WTC11 (cell line): ENCODE measurements at regions not wholly inside any gene's neighbourhood (a gene's known extent, or its start where the extent isn't known, plus 50 kb on each side); places are given as distances from the start of the nearest gene placed in this dataset.

ENCODE experiments used
- ATAC-seq: fragments of 200-7000 bp; cut with Tn5 transposase; 2 replicates; pipeline ENCODE4 v1.10.0; 2021; ENCODE audit warnings: mild to moderate bottlenecking, moderate library complexity
- CTCF ChIA-PET: fragments of 300-600 bp; sonication (Branson Sonifier 250); formaldehyde crosslinking; loops from one replicate; lab custom pipeline; 2021; ENCODE audit warnings: antibody characterized with exemption; lab: Charles Lee
- POLR2A ChIA-PET: fragments of 350-600 bp; sonication (Branson Sonifier 250); formaldehyde crosslinking; loops from one replicate; lab custom pipeline; 2021; ENCODE audit warnings: antibody characterized with exemption; lab: Charles Lee
- DNase-seq: peaks from one replicate; pipeline ENCODE4 v3.0.0; 2021; ENCODE audit warnings: low spot score
- H3K27ac Mint-ChIP-seq: 2 replicates; pipeline ENCODE4 v1.8.0; 2021; ENCODE audit warnings: mixed read lengths
- H3K27me3 Mint-ChIP-seq: 2 replicates; pipeline ENCODE4 v1.8.0; 2021; ENCODE audit warnings: low read depth, mild to moderate bottlenecking, moderate library complexity, mixed read lengths
- H3K36me3 Mint-ChIP-seq: 2 replicates; pipeline ENCODE4 v1.8.0; 2021; ENCODE audit warnings: mixed read lengths
- H3K4me1 Mint-ChIP-seq: 2 replicates; pipeline ENCODE4 v1.8.0; 2022; ENCODE audit warnings: mixed read lengths
- H3K4me3 Mint-ChIP-seq: 2 replicates; pipeline ENCODE4 v1.8.0; 2021; ENCODE audit warnings: mild to moderate bottlenecking, moderate library complexity, mixed read lengths
- H3K9me3 Mint-ChIP-seq: 2 replicates; pipeline ENCODE4 v1.8.0; 2021; ENCODE audit warnings: mixed read lengths
- ARID4B ChIP-seq: sonication (generic); formaldehyde crosslinking; IDR thresholded peaks from 2 replicates; pipeline ENCODE4 v1.8.0; 2023; ENCODE audit warnings: missing genetic modification reagents, mild to moderate bottlenecking, borderline replicate concordance
- CBFB ChIP-seq: sonication (generic); formaldehyde crosslinking; IDR thresholded peaks from 2 replicates; pipeline ENCODE4 v1.8.1; 2022; ENCODE audit warnings: mild to moderate bottlenecking, low read depth, missing genetic modification reagents
- CDX4 ChIP-seq: fragments of 250-450 bp; sonication (Bioruptor Pico); IDR thresholded peaks from 2 replicates; pipeline ENCODE4 v1.9.0; 2021; ENCODE audit warnings: moderate library complexity, mild to moderate bottlenecking, inconsistent platforms, borderline replicate concordance
- CREM ChIP-seq: sonication (generic); formaldehyde crosslinking; IDR thresholded peaks from 2 replicates; pipeline ENCODE4 v1.8.1; 2022; ENCODE audit warnings: mild to moderate bottlenecking, missing genetic modification reagents, moderate library complexity
- E2F1 ChIP-seq: sonication (generic); formaldehyde crosslinking; IDR thresholded peaks from 2 replicates; pipeline ENCODE4 v1.8.0; 2022; ENCODE audit warnings: mild to moderate bottlenecking, missing genetic modification reagents
- ETV6 ChIP-seq: sonication (generic); formaldehyde crosslinking; IDR thresholded peaks from 2 replicates; pipeline ENCODE4 v1.8.1; 2022; ENCODE audit warnings: mild to moderate bottlenecking, missing genetic modification reagents
- FOXJ3 ChIP-seq: sonication (generic); formaldehyde crosslinking; IDR thresholded peaks from 2 replicates; pipeline ENCODE4 v1.9.0; 2021; ENCODE audit warnings: missing genetic modification reagents, mild to moderate bottlenecking, borderline replicate concordance
- HMGA2 ChIP-seq: fragments of 250-450 bp; sonication (Bioruptor Pico); IDR thresholded peaks from 2 replicates; pipeline ENCODE4 v1.4.0; 2021; ENCODE audit warnings: mild to moderate bottlenecking, moderate library complexity
- HMGXB4 ChIP-seq: sonication (generic); formaldehyde crosslinking; IDR thresholded peaks from 2 replicates; pipeline ENCODE4 v1.8.1; 2023; ENCODE audit warnings: mild to moderate bottlenecking, moderate library complexity, missing genetic modification reagents
- JAZF1 ChIP-seq: fragments of 250-450 bp; sonication (Bioruptor Pico); IDR thresholded peaks from 2 replicates; pipeline ENCODE4 v1.9.0; 2021; ENCODE audit warnings: moderate library complexity, mild to moderate bottlenecking, inconsistent platforms
- KAT7 ChIP-seq: sonication (generic); formaldehyde crosslinking; IDR thresholded peaks from 2 replicates; pipeline ENCODE4 v1.8.1; 2023; ENCODE audit warnings: missing genetic modification reagents, mild to moderate bottlenecking, borderline replicate concordance
- NFATC4 ChIP-seq: fragments of 250-450 bp; sonication (Bioruptor Pico); IDR thresholded peaks from 2 replicates; pipeline ENCODE4 v1.9.0; 2021; ENCODE audit warnings: mild to moderate bottlenecking
- NR1H2 ChIP-seq: sonication (generic); formaldehyde crosslinking; IDR thresholded peaks from 2 replicates; pipeline ENCODE4 v1.9.0; 2021; ENCODE audit warnings: mild to moderate bottlenecking, moderate library complexity, missing genetic modification reagents
- NR2C2 ChIP-seq: sonication (generic); formaldehyde crosslinking; IDR thresholded peaks from 2 replicates; pipeline ENCODE4 v1.8.0; 2022; ENCODE audit warnings: mild to moderate bottlenecking, missing genetic modification reagents
- OVOL2 ChIP-seq: fragments of 250-450 bp; sonication (Bioruptor Pico); IDR thresholded peaks from 2 replicates; pipeline ENCODE4 v1.9.0; 2021; ENCODE audit warnings: mild to moderate bottlenecking, borderline replicate concordance
- RELA ChIP-seq: sonication (generic); formaldehyde crosslinking; IDR thresholded peaks from 2 replicates; pipeline ENCODE4 v1.8.1; 2022; ENCODE audit warnings: missing genetic modification reagents, mild to moderate bottlenecking, borderline replicate concordance
- SMAD3 ChIP-seq: sonication (generic); formaldehyde crosslinking; IDR thresholded peaks from 2 replicates; pipeline ENCODE4 v1.8.0; 2022; ENCODE audit warnings: missing genetic modification reagents, mild to moderate bottlenecking, borderline replicate concordance
- SMAD4 ChIP-seq: sonication (generic); formaldehyde crosslinking; IDR thresholded peaks from 2 replicates; pipeline ENCODE4 v1.8.0; 2022; ENCODE audit warnings: mild to moderate bottlenecking, missing genetic modification reagents
- TP53 ChIP-seq: sonication (generic); formaldehyde crosslinking; IDR thresholded peaks from 2 replicates; pipeline ENCODE4 v1.8.1; 2023; ENCODE audit warnings: mild to moderate bottlenecking, missing genetic modification reagents
- ZNF219 ChIP-seq: sonication (generic); formaldehyde crosslinking; IDR thresholded peaks from 2 replicates; pipeline ENCODE4 v1.8.0; 2023; ENCODE audit warnings: missing genetic modification reagents, mild to moderate bottlenecking, borderline replicate concordance
- ZNF396 ChIP-seq: fragments of 250-450 bp; sonication (Bioruptor Pico); IDR thresholded peaks from 2 replicates; pipeline ENCODE4 v1.8.0; 2021; ENCODE audit warnings: mild to moderate bottlenecking, moderate library complexity, borderline replicate concordance
- ZNF416 ChIP-seq: fragments of 250-450 bp; sonication (Bioruptor Pico); IDR thresholded peaks from 2 replicates; pipeline ENCODE4 v1.9.0; 2021; ENCODE audit warnings: mild to moderate bottlenecking, inconsistent platforms
- ZNF423 ChIP-seq: fragments of 250-450 bp; sonication (Bioruptor Pico); IDR thresholded peaks from 2 replicates; pipeline ENCODE4 v2.1.2; 2022; ENCODE audit warnings: mild to moderate bottlenecking, moderate library complexity

GRCh38 chr9:21661626-21662025, 140.8 kb upstream of the MTAP start:
- DNase-seq = no peak
- ATAC-seq = no peak
- peaks cover 3% of the 10 kb centered on the region; the same call in 1 of the 2 replicates for H3K9me3 Mint-ChIP-seq
- TF ChIP-seq OVOL2 (CRISPR knock-in tag) = no peak
- no peak for TF ChIP-seq RELA (CRISPR knock-in tag)
- TF ChIP-seq NR1H2 (CRISPR knock-in tag) = no peak
- TF ChIP-seq ZNF423 (CRISPR knock-in tag) = no peak
- no peak for TF ChIP-seq FOXJ3
- TF ChIP-seq SMAD3 (CRISPR knock-in tag) = no peak
- H3K27ac Mint-ChIP-seq = no peak overlapping the region
- H3K36me3 Mint-ChIP-seq = no peaks in the 10 kb centered on the region
- POLR2A ChIA-PET = no interaction called here
- no peaks in the 10 kb centered on the region for H3K27me3 Mint-ChIP-seq
- H3K4me3 Mint-ChIP-seq = no peak overlapping the region
- CTCF ChIA-PET = no interaction called here
- no peaks in the 10 kb centered on the region for H3K4me1 Mint-ChIP-seq

- POLR2A ChIA-PET = no interaction called here
- no peaks in the 10 kb centered on the region for H3K36me3 Mint-ChIP-seq
- TF ChIP-seq CREM (no peak), SMAD4 (no peak), RELA (CRISPR knock-in tag) (no peak), HMGA2 (CRISPR knock-in tag) (no peak), ETV6 (CRISPR knock-in tag) (no peak)
- TF ChIP-seq, all 79 proteins: peak for 0
- Mint-ChIP-seq H3K4me1 (peaks cover 6% of the 10 kb centered on the region), H3K9me3 (no peaks in the 10 kb centered on the region), H3K4me3 (no peak overlapping the region), H3K27ac (no peak overlapping the region), H3K27me3 (no peaks in the 10 kb centered on the region)
- CTCF ChIA-PET = no interaction called here
- ATAC-seq (no peak), DNase-seq (no peak)
Observed at GRCh38 chr9:21668516-21668915, 133.9 kb upstream of the MTAP start.

GRCh38 chr9:21669701-21670100, 132.7 kb upstream of the MTAP start:
- no peak overlapping the region for H3K4me3 Mint-ChIP-seq
- ChIA-PET CTCF (no interaction called here), POLR2A (no interaction called here)
- H3K27me3 Mint-ChIP-seq = no peaks in the 10 kb centered on the region
- H3K27ac Mint-ChIP-seq = no peak overlapping the region
- ATAC-seq (no peak), DNase-seq (no peak)
- H3K4me1 Mint-ChIP-seq = peaks cover 6% of the 10 kb centered on the region
- no peaks in the 10 kb centered on the region for H3K36me3 Mint-ChIP-seq
- TF ChIP-seq TP53 (CRISPR knock-in tag) (no peak), JAZF1 (CRISPR knock-in tag) (no peak), HMGXB4 (no peak), CBFB (CRISPR knock-in tag) (no peak), ETV6 (CRISPR knock-in tag) (no peak), ZNF423 (CRISPR knock-in tag) (no peak), KAT7 (CRISPR knock-in tag) (no peak), ZNF416 (CRISPR knock-in tag) (no peak), ZNF396 (CRISPR knock-in tag) (no peak), E2F1 (CRISPR knock-in tag) (no peak), ZNF219 (CRISPR knock-in tag) (no peak)
- H3K9me3 Mint-ChIP-seq = no peaks in the 10 kb centered on the region

- H3K4me1 Mint-ChIP-seq = peaks cover 6% of the 10 kb centered on the region
- no peak for ATAC-seq
- H3K27me3 Mint-ChIP-seq = no peaks in the 10 kb centered on the region
- ChIA-PET CTCF (no interaction called here), POLR2A (no interaction called here)
- H3K9me3 Mint-ChIP-seq = no peaks in the 10 kb centered on the region
- H3K36me3 Mint-ChIP-seq = no peaks in the 10 kb centered on the region
- no peak for DNase-seq
- no peak overlapping the region for H3K27ac Mint-ChIP-seq
- H3K4me3 Mint-ChIP-seq = no peak overlapping the region
- TF ChIP-seq ARID4B (CRISPR knock-in tag) = no peak
- TF ChIP-seq JAZF1 (CRISPR knock-in tag) = no peak
- TF ChIP-seq CDX4 (CRISPR knock-in tag) = no peak
- TF ChIP-seq NFATC4 (CRISPR knock-in tag) = no peak
- no peak for TF ChIP-seq NR2C2 (CRISPR knock-in tag)
Observed at GRCh38 chr9:21670374-21670773, 132.1 kb upstream of the MTAP start.
